IMR-90 (cell line): ENCODE measurements at regions not wholly inside any gene's neighbourhood (a gene's known extent, or its start where the extent isn't known, plus 50 kb on each side); places are given as distances from the start of the nearest gene placed in this dataset.

Experiments
- ATAC-seq: fragments of 200-7000 bp; cut with Tn5 transposase; 2 replicates; pipeline ENCODE4 v1.9.1; 2020; ENCODE audit warnings: low read depth, mild to moderate bottlenecking, moderate library complexity
- BruUV-seq: library from RNA; stranded (reverse); fragments of 400-500 nt; replicated peaks from 2 replicates; lab custom pipeline; 2021; lab: Mats Ljungman, UMichigan
- CTCF ChIA-PET: fragments of 300-600 bp; formaldehyde crosslinking; extraction: SDS; loops from one replicate; lab custom pipeline; 2021; ENCODE audit warnings: antibody characterized with exemption; lab: Yijun Ruan, JAX
- POLR2A ChIA-PET: fragments of 300-600 bp; sonication (Branson Sonifier 250); formaldehyde crosslinking; loops from one replicate; lab custom pipeline; 2022; ENCODE audit warnings: antibody characterized with exemption; ENCODE audit not compliant: unreplicated experiment; lab: Charles Lee
- DNase-seq: peaks from one replicate; pipeline ENCODE4 v3.0.0; 2013
- H2AFZ ChIP-seq: replicated peaks from 2 replicates; pipeline ENCODE3; 2013; ENCODE audit warnings: low read length, mild to moderate bottlenecking; ENCODE audit not compliant: poor library complexity
- H2AK5ac ChIP-seq: 2 replicates; pipeline ENCODE4 v1.6.1; 2013; ENCODE audit warnings: low read depth, low read length, inconsistent platforms
- H2AK9ac ChIP-seq: replicated peaks from 2 replicates; pipeline ENCODE3; 2013; ENCODE audit warnings: mild to moderate bottlenecking, low read depth, low read length, moderate library complexity; ENCODE audit not compliant: poor library complexity
- H2BK120ac ChIP-seq: 2 replicates; pipeline ENCODE4 v1.6.1; 2013; ENCODE audit warnings: low read depth, low read length, inconsistent platforms
- H2BK15ac ChIP-seq: 3 replicates; pipeline ENCODE4 v1.6.1; 2013; ENCODE audit warnings: low read depth, low read length, inconsistent platforms
- H2BK20ac ChIP-seq: 2 replicates; pipeline ENCODE4 v1.6.1; 2013; ENCODE audit warnings: low read depth, mild to moderate bottlenecking, inconsistent platforms, low read length, moderate library complexity
- H2BK5ac ChIP-seq: 2 replicates; pipeline ENCODE4 v1.6.1; 2013; ENCODE audit warnings: mild to moderate bottlenecking, low read depth, low read length, inconsistent platforms; ENCODE audit not compliant: poor library complexity, severe bottlenecking
- H3K14ac ChIP-seq: replicated peaks from 2 replicates; pipeline ENCODE4 v1.6.1; 2013; ENCODE audit warnings: low read depth, low read length, inconsistent platforms
- H3K18ac ChIP-seq: 2 replicates; pipeline ENCODE4 v1.6.1; 2013; ENCODE audit warnings: low read depth, low read length, control low read depth
- H3K23ac ChIP-seq: 2 replicates; pipeline ENCODE4 v1.6.1; 2013; ENCODE audit warnings: low read depth, low read length, inconsistent platforms
- H3K27ac ChIP-seq: 2 replicates; pipeline ENCODE4 v1.5.1; 2013; ENCODE audit warnings: mild to moderate bottlenecking, control low read depth, low read length; ENCODE audit not compliant: insufficient read depth
- H3K27me3 ChIP-seq: 2 replicates; pipeline ENCODE4 v1.6.1; 2013; ENCODE audit warnings: low read length; ENCODE audit not compliant: control insufficient read depth, insufficient read depth
- H3K36me3 ChIP-seq: 2 replicates; pipeline ENCODE4 v1.6.1; 2013; ENCODE audit warnings: low read length, mixed read lengths; ENCODE audit not compliant: control insufficient read depth, insufficient read depth
- H3K4ac ChIP-seq: 2 replicates; pipeline ENCODE4 v1.6.1; 2013; ENCODE audit warnings: low read depth, low read length, inconsistent platforms
- H3K4me1 ChIP-seq: 2 replicates; pipeline ENCODE4 v1.6.1; 2013; ENCODE audit warnings: low read length, mixed read lengths; ENCODE audit not compliant: control insufficient read depth, insufficient read depth
- H3K4me2 ChIP-seq: 2 replicates; pipeline ENCODE4 v1.6.1; 2013; ENCODE audit warnings: low read depth, mild to moderate bottlenecking, control low read depth, low read length, moderate library complexity
- H3K4me3 ChIP-seq: 2 replicates; pipeline ENCODE4 v1.5.1; 2013; ENCODE audit warnings: low read depth, mild to moderate bottlenecking, control low read depth, low read length, moderate library complexity; ENCODE audit not compliant: insufficient read depth
- H3K56ac ChIP-seq: 2 replicates; pipeline ENCODE4 v1.6.1; 2013; ENCODE audit warnings: low read length, inconsistent platforms; ENCODE audit not compliant: insufficient read depth; ENCODE audit errors: extremely low read depth
- H3K79me1 ChIP-seq, 2 experiments: 2 replicates each; pipeline ENCODE4 v1.6.1; 2013; ENCODE audit warnings: low read length in 2 of 2, inconsistent platforms in 1 of 2, low read depth in 1 of 2
- H3K9ac ChIP-seq: 2 replicates; pipeline ENCODE4 v1.6.1; 2013; ENCODE audit warnings: low read depth, low read length, control low read depth
- H3K9me1 ChIP-seq: 2 replicates; pipeline ENCODE4 v1.6.1; 2013; ENCODE audit warnings: low read length, inconsistent platforms; ENCODE audit not compliant: insufficient read depth
- H3K9me3 ChIP-seq: 2 replicates; pipeline ENCODE4 v1.6.1; 2013; ENCODE audit warnings: low read length; ENCODE audit not compliant: control insufficient read depth, insufficient read depth
- H4K20me1 ChIP-seq: 2 replicates; pipeline ENCODE4 v1.6.1; 2013; ENCODE audit warnings: low read length, inconsistent platforms; ENCODE audit not compliant: insufficient read depth
- H4K5ac ChIP-seq: 2 replicates; pipeline ENCODE4 v1.6.1; 2013; ENCODE audit warnings: mild to moderate bottlenecking, low read depth, low read length, control low read depth
- H4K8ac ChIP-seq, 2 experiments: 2 replicates each; pipeline ENCODE4 v1.6.1; 2013; ENCODE audit warnings: low read depth in 2 of 2, low read length in 2 of 2, control low read depth in 1 of 2, inconsistent platforms in 1 of 2
- H4K91ac ChIP-seq: 2 replicates; pipeline ENCODE4 v1.6.1; 2013; ENCODE audit warnings: low read depth, low read length, inconsistent platforms; ENCODE audit not compliant: insufficient read depth
- CHD1 ChIP-seq: IDR thresholded peaks from 2 replicates; pipeline ENCODE4 v1.6.1; 2012; ENCODE audit warnings: low read depth, low read length, improper control_type of control experiment
- ELK1 ChIP-seq: fragments of 150-350 bp; IDR thresholded peaks from 2 replicates; pipeline ENCODE4 v1.6.1; 2016; ENCODE audit warnings: low read depth, mild to moderate bottlenecking, low read length, moderate library complexity, borderline replicate concordance
- MAFK ChIP-seq: IDR thresholded peaks from 2 replicates; pipeline ENCODE4 v1.6.1; 2012; ENCODE audit warnings: low read depth, low read length, improper control_type of control experiment
- MXI1 ChIP-seq: IDR thresholded peaks from 2 replicates; pipeline ENCODE4 v1.6.1; 2012; ENCODE audit warnings: low read depth, mild to moderate bottlenecking, low read length, moderate library complexity, borderline replicate concordance
- NFE2L2 ChIP-seq: fragments of 150-350 bp; IDR thresholded peaks from 2 replicates; pipeline ENCODE4 v1.6.1; 2016; ENCODE audit warnings: low read depth, mild to moderate bottlenecking, low read length
- POLR2A ChIP-seq: IDR thresholded peaks from 2 replicates; pipeline ENCODE4 v1.6.1; 2012; ENCODE audit warnings: mild to moderate bottlenecking, low read depth, low read length
- RAD21 ChIP-seq: IDR thresholded peaks from 2 replicates; pipeline ENCODE4 v1.6.1; 2012; ENCODE audit warnings: low read length, improper control_type of control experiment
- RCOR1 ChIP-seq: IDR thresholded peaks from 2 replicates; pipeline ENCODE4 v1.6.1; 2012; ENCODE audit warnings: mild to moderate bottlenecking, low read length, improper control_type of control experiment; ENCODE audit not compliant: insufficient replicate concordance
- RFX5 ChIP-seq: IDR thresholded peaks from 2 replicates; pipeline ENCODE4 v1.8.0; 2012; ENCODE audit warnings: low read depth, mild to moderate bottlenecking, low read length, moderate library complexity
- SMC3 ChIP-seq: fragments of 150-350 bp; IDR thresholded peaks from 2 replicates; pipeline ENCODE4 v1.6.1; 2016; ENCODE audit warnings: low read depth, mild to moderate bottlenecking, antibody characterized with exemption, low read length, moderate library complexity
- WGBS, 2 experiments: methylation state at CpG; one replicate each; pipeline versions ENCODE4 v1.1.5 to v1.1.7; 2013; ENCODE audit warnings: missing lambda C conversion rate in 2 of 2; ENCODE audit not compliant: insufficient read length in 1 of 2; ENCODE audit errors: extremely low coverage in 2 of 2; 5-methylcytosine and 5-hydroxymethylcytosine counted together
- dilution Hi-C: fragments of 300-500 bp; cut with HindIII; formaldehyde crosslinking; loops from one replicate; pipeline ENCODE4 v1.14.3; 2018; ENCODE audit warnings: low sequenced_read_pairs; ENCODE audit not compliant: unreplicated experiment
- in situ Hi-C: fragments of 300-500 bp; cut with MboI; formaldehyde crosslinking; loops from 3 replicates; pipeline ENCODE4 v1.14.3; 2019; ENCODE audit warnings: low sequenced_read_pairs, inconsistent platforms, mixed read lengths
- intact Hi-C: fragments of 100-400 bp; cut with micrococcal nuclease; formaldehyde crosslinking; loops from 2 replicates; pipeline ENCODE4 v1.10.0; 2022

DNA sequence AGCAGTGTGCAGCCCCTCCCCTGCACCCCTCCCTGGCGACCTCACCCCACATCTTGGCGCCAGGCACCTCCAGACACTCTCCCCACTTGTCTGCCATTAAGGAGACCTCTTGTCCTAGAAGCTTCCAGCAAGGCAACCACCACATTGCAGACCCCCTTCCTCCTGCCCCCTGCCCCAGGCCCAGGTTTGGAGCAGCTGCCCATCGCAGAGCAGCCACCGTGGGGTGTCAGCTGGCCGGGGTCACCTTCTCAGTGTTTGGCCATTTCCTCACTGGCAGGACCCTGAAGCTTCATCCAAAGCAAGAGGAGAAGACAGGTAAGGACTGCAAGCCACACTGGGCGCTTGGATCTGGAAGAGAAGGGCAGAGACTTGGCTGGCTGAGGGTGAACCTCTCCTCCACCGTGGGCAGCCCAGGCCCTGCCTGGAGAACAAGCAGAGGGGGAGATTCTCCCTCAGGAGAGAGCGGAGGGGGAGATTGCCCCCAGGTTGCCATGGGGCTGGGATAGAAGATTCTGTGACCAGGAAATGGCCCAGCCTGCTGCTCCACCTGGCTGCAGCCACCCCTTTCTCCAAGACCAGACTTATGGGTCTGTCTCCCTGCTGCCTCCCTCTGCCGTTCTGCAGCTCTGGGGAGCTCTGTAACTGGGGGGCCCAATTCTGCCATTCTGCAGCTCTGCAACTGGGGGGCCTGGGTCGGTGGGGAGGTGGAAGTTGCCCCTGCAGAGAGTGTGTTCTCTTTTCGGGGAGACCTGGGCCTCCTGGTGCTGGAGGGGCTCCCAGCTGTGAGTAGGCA lies 72.9 kb upstream of the C14orf180 start:
- Histone ChIP-seq H3K18ac (no peak overlapping the region), H3K36me3 (no peaks in the 10 kb centered on the region), H3K9ac (no peak overlapping the region), H2BK15ac (no peak overlapping the region), H3K4me3 (no peak overlapping the region), H4K91ac (no peak overlapping the region), H4K8ac (no peak overlapping the region), H3K23ac (no peak overlapping the region), H3K9me3 (peaks cover 10% of the 10 kb centered on the region), H3K4me1 (no peaks in the 10 kb centered on the region), H3K27me3 (no peaks in the 10 kb centered on the region), H3K79me1 (no peaks in the 10 kb centered on the region), H2AK9ac (no peak overlapping the region), H2AFZ (no peak overlapping the region), H3K14ac (no peak overlapping the region), H3K27ac (no peak overlapping the region), H2BK5ac (no peak overlapping the region), H2BK20ac (no peak overlapping the region), H2AK5ac (no peak overlapping the region), H3K56ac (no peak overlapping the region), H3K4ac (no peak overlapping the region), H3K9me1 (no peaks in the 10 kb centered on the region), H2BK120ac (no peak overlapping the region), H4K20me1 (no peaks in the 10 kb centered on the region), H4K5ac (no peak overlapping the region), H3K4me2 (no peak overlapping the region)
- ATAC-seq: no peak
- dilution Hi-C loops (no loop called here), in situ Hi-C loops (no loop called here), intact Hi-C loops (no loop called here)
- CTCF ChIA-PET: no interaction called here
- no TSS peak for BruUV-seq
- TF ChIP-seq RFX5 (no peak), SMC3 (no peak), ELK1 (no peak), NFE2L2 (no peak), CHD1 (no peak), POLR2A (no peak), MAFK (no peak), RAD21 (no peak), RCOR1 (no peak), MXI1 (no peak)
- no peak for DNase-seq
- POLR2A ChIA-PET: no interaction called here
- WGBS, 2 experiments: 19% methylated on average over 4 of the region's 11 CpGs; no CpG with 5 or more reads in 1 of the 2 experiments
